ENCODE measurements at regions not wholly inside any gene's neighbourhood (a gene's known extent, or its start where the extent isn't known, plus 50 kb on each side); places are given as distances from the start of the nearest gene placed in this dataset.

DNA sequence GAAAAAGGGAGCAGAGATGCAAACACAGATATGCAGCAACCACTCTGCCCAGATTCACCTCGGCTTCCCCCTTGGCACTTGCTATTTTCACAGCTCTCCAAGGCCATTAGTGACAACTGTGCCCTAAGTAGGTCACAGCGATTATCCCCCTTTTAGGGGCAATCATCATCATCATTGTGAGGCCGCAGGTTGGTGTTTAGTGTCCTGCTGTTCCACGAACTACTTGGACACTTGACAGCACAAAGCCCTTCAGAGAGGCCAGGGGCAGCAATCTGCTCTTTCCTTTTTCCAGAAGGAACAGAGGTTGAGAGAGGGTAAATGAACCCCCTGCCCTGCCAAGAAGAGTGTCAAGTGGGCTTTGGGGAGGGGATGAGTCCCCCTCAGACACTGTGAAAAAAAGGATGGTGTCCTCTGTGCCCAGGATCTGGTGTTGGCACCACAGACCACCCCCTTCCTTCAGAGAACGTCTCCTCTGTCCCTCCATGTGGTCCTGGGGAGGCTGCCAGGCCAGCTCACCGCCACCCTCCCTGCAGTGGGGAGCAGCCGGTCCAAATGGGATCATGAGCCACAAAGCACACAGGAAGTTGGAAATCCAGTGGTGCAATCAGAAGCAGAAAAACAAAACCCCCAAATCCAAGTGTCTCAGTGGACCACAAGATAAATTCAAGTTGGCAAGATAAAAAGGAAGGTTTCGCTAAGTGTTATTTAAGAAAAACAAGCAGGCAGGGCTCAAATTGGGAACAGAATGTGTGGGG, 78.4 kb upstream of the MED9 start:
- ChIA-PET CTCF (no interaction called here), POLR2A (no interaction called here)
- Histone ChIP-seq H3K36me3 (ENCODE audit: control insufficient read depth in 2 of 2, insufficient read depth in 1 of 2, low read length in 2 of 2) (no peaks in the 10 kb centered on the region), H3K27ac (ENCODE audit: extremely low read depth, low read depth, low read length) (no peak overlapping the region), H3K9me3 (ENCODE audit: control insufficient read depth, insufficient read depth, low read depth, low read length) (no peaks in the 10 kb centered on the region), H3K4me3 (ENCODE audit: low read depth, low read length) (no peak overlapping the region), H3K4me1 (ENCODE audit: control insufficient read depth, insufficient read depth, low read length) (no peaks in the 10 kb centered on the region)
- TF ChIP-seq, protein P1, sequence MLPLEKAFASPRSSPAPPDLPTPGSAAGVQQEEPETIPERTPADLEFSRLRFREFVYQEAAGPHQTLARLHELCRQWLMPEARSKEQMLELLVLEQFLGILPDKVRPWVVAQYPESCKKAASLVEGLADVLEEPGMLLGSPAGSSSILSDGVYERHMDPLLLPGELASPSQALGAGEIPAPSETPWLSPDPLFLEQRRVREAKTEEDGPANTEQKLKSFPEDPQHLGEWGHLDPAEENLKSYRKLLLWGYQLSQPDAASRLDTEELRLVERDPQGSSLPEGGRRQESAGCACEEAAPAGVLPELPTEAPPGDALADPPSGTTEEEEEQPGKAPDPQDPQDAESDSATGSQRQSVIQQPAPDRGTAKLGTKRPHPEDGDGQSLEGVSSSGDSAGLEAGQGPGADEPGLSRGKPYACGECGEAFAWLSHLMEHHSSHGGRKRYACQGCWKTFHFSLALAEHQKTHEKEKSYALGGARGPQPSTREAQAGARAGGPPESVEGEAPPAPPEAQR (tag by site-specific recombination; IDR thresholded peaks at IDR 0.05) = no peak
- TF ChIP-seq WT1 (tag by site-specific recombination; IDR thresholded peaks at IDR 0.05) (no peak), ZNF626 (tag by site-specific recombination; IDR thresholded peaks at IDR 0.05) (no peak), YY2 (tag by site-specific recombination; IDR thresholded peaks at IDR 0.05) (no peak), ZNF23 (tag by site-specific recombination; IDR thresholded peaks at IDR 0.05; ENCODE audit: borderline replicate concordance) (no peak)

DNA sequence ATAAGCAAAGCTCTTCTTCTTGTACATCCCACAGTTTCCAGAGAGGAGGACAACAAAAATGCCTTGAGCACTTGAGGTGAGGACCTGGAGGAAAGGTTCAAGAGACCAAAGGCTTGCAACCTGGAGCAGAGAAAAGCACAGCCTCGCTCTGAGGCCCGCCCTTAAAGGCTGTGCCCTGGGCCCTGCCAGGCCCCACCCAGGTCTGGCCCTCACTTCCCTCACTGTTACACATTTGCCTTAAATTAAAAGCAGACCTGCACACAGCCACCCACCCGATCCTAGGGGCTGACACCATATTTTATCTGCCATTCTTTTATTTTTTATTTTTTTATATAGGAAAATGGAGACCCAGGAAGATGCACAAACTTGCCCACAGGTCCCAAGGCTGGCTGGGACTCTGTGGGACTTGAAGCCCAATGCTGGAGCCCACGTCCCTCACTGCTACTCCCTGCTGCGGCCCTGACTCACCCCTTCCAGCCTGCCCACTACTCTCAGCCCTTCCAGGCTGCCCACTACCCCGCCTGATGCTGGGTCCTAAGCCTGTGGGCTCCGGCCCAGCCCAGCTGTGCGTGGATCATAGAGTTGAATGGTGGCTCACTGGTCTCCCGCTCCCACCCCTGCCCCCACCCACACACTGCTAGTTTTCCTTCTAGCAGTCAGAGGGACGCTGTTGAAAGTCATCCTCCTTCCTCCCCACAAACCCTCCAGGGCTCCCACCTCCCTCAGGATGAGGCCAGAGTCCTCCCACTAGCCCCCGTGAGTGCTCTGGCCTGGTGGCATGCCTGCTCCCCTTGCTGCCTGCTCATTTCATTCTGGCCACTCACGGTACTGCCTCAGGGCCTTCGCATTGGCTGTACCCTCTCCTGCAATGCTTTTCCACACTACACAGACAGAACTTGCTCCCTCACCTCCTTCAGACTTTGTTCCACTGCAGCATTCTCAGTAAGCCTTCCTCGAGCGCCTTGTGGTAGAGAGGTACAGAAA, 77.6 kb upstream of the MED9 start:
- POLR2A ChIA-PET = no interaction called here

DNA sequence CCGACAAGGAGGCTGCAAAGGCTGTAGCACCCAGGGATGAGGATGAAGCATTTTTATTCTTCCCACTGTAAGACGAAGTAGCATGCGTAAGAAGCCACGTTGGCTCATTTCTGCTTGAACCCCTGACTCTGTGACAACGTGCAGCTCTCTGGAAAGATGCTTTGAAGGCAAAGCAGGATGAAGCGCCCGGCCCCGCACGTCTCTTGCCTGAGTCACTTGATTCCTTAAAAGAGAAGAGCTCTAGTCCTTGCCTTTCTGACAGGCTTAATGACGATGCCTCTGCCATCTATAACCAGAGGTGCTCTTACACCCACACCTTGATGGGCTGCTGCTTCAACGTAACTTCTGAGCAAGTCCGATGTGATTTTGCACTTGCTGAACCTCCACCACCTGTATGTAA, 76.7 kb upstream of the MED9 start:
- ChIA-PET CTCF (interaction anchor here (0.8 to 0.9 kb wide), 2 partner anchors 13 to 16 kb away, joined by 3 to 4 read pairs; no protein-coding TSS in a partner anchor), POLR2A (no interaction called here)
- Histone ChIP-seq H3K4me3 (ENCODE audit: low read depth, low read length) (no peak overlapping the region), H3K36me3 (ENCODE audit: control insufficient read depth in 2 of 2, insufficient read depth in 1 of 2, low read length in 2 of 2) (no peaks in the 10 kb centered on the region), H3K4me1 (ENCODE audit: control insufficient read depth, insufficient read depth, low read length) (no peaks in the 10 kb centered on the region), H3K27ac (ENCODE audit: extremely low read depth, low read depth, low read length) (no peak overlapping the region), H3K9me3 (ENCODE audit: control insufficient read depth, insufficient read depth, low read depth, low read length) (no peaks in the 10 kb centered on the region)
- TF ChIP-seq, protein P2, sequence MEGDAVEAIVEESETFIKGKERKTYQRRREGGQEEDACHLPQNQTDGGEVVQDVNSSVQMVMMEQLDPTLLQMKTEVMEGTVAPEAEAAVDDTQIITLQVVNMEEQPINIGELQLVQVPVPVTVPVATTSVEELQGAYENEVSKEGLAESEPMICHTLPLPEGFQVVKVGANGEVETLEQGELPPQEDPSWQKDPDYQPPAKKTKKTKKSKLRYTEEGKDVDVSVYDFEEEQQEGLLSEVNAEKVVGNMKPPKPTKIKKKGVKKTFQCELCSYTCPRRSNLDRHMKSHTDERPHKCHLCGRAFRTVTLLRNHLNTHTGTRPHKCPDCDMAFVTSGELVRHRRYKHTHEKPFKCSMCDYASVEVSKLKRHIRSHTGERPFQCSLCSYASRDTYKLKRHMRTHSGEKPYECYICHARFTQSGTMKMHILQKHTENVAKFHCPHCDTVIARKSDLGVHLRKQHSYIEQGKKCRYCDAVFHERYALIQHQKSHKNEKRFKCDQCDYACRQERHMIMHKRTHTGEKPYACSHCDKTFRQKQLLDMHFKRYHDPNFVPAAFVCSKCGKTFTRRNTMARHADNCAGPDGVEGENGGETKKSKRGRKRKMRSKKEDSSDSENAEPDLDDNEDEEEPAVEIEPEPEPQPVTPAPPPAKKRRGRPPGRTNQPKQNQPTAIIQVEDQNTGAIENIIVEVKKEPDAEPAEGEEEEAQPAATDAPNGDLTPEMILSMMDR (tag by site-specific recombination; IDR thresholded peaks at IDR 0.05) = no peak
- no peak for TF ChIP-seq ZNF544 (tag by site-specific recombination; IDR thresholded peaks at IDR 0.05)
- no peak for TF ChIP-seq SCRT1 (tag by site-specific recombination; IDR thresholded peaks at IDR 0.05; ENCODE audit: borderline replicate concordance)
- no peak for TF ChIP-seq ZSCAN23 (tag by site-specific recombination; IDR thresholded peaks at IDR 0.05)
- no peak for TF ChIP-seq ZNF221 (tag by site-specific recombination; IDR thresholded peaks at IDR 0.05; ENCODE audit: borderline replicate concordance)
- no peak for TF ChIP-seq ZNF629 (tag by site-specific recombination; IDR thresholded peaks at IDR 0.05)
- no peak for TF ChIP-seq PRDM1 (tag by site-specific recombination; IDR thresholded peaks at IDR 0.05)

More for the DNA sequence above, 77.6 kb upstream of the MED9 start:
- CTCF ChIA-PET = interaction anchor here (0.9 kb wide), 1 partner anchor 12 kb away, joined by 4 read pairs; no protein-coding TSS in a partner anchor
- H3K4me1 ChIP-seq (ENCODE audit: control insufficient read depth, insufficient read depth, low read length) = no peaks in the 10 kb centered on the region
- H3K27ac ChIP-seq (ENCODE audit: extremely low read depth, low read depth, low read length) = no peak overlapping the region
- no peak overlapping the region for H3K4me3 ChIP-seq (ENCODE audit: low read depth, low read length)
- no peaks in the 10 kb centered on the region for H3K9me3 ChIP-seq (ENCODE audit: control insufficient read depth, insufficient read depth, low read depth, low read length)
- TF ChIP-seq ZFHX2 (tag by site-specific recombination; conservative IDR thresholded peaks at IDR 0.05) (peak; percentile 90), RBAK (tag by site-specific recombination; IDR thresholded peaks at IDR 0.05) (no peak), EGR2 (tag by site-specific recombination; IDR thresholded peaks at IDR 0.05; ENCODE audit: low read depth) (peak; percentile 87), ZNF335 (tag by site-specific recombination; conservative IDR thresholded peaks at IDR 0.05) (0 out of 2 replicates have a peak, but pooled peaks have one; percentile 14)
- no peaks in the 10 kb centered on the region for H3K36me3 ChIP-seq (ENCODE audit: control insufficient read depth in 2 of 2, insufficient read depth in 1 of 2, low read length in 2 of 2)
